Activated naive CD8-positive, alpha-beta T cell treated with anti-CD3 and anti-CD28 coated beads for 36 hours (primary cell): ENCODE measurements at regions not wholly inside any gene's neighbourhood (a gene's known extent, or its start where the extent isn't known, plus 50 kb on each side); places are given as distances from the start of the nearest gene placed in this dataset.

Experiments used
- DNase-seq: peaks from one replicate; pipeline ENCODE4 v3.0.0; 2021
- H3K27ac Mint-ChIP-seq: one replicate; pipeline ENCODE4 v1.8.0; 2022; ENCODE audit warnings: mild to moderate bottlenecking, moderate library complexity, mixed read lengths
- H3K27me3 Mint-ChIP-seq: one replicate; pipeline ENCODE4 v1.8.0; 2022; ENCODE audit warnings: mild to moderate bottlenecking, mixed read lengths
- H3K36me3 Mint-ChIP-seq: one replicate; pipeline ENCODE4 v1.8.0; 2021; ENCODE audit warnings: mild to moderate bottlenecking, mixed read lengths
- H3K4me1 Mint-ChIP-seq: one replicate; pipeline ENCODE4 v1.8.0; 2021; ENCODE audit warnings: mixed read lengths
- H3K4me3 Mint-ChIP-seq: one replicate; pipeline ENCODE4 v1.8.0; 2022; ENCODE audit warnings: mild to moderate bottlenecking, moderate library complexity, mixed read lengths
- H3K9me3 Mint-ChIP-seq: one replicate; pipeline ENCODE4 v1.8.0; 2022; ENCODE audit warnings: mixed read lengths

- H3K27ac Mint-ChIP-seq, result no peak overlapping the region
Observed at GRCh38 chr2:38129481-38129880, 53.5 kb upstream of the CYP1B1 start.

GRCh38 chr2:38128653-38129052 is 52.7 kb upstream of the CYP1B1 start:
- peaks cover 1% of the 10 kb centered on the region for H3K4me1 Mint-ChIP-seq
- no peak overlapping the region for H3K4me3 Mint-ChIP-seq
- H3K9me3 Mint-ChIP-seq, result peaks cover 27% of the 10 kb centered on the region
- H3K27me3 Mint-ChIP-seq, result no peaks in the 10 kb centered on the region
- peaks cover 8% of the 10 kb centered on the region for H3K36me3 Mint-ChIP-seq
- H3K27ac Mint-ChIP-seq, result no peak overlapping the region
- DNase-seq, result no peak

More at GRCh38 chr2:38129481-38129880, 53.5 kb upstream of the CYP1B1 start:
- H3K27me3 Mint-ChIP-seq, result no peaks in the 10 kb centered on the region
- H3K36me3 Mint-ChIP-seq, result peaks cover 8% of the 10 kb centered on the region
- DNase-seq, result no peak
- peaks cover 1% of the 10 kb centered on the region for H3K4me1 Mint-ChIP-seq
- H3K4me3 Mint-ChIP-seq, result no peak overlapping the region
- H3K9me3 Mint-ChIP-seq, result peaks cover 27% of the 10 kb centered on the region

DNA sequence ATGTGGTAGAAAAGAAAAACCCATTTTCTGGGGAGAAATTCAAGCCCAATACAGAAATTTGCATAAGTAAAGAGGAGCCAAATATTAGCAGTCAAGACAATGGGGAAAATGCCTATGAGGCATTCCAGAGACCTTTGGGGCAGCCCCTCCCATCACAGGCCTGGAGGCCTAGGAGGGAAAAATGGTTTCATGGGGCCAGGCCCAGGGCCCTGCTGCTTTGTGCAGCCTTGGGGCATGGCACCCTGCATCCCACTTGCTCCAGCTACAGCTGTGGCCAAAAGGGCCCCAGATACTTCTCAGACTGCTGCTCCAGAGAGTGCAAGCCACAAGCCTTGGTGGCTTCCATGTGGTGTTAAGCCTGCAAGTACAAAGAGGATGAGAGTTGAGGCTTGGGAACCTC is 51.3 kb upstream of the CYP1B1 start:
- Mint-ChIP-seq H3K9me3 (peaks cover 27% of the 10 kb centered on the region), H3K4me3 (no peak overlapping the region), H3K36me3 (peaks cover 8% of the 10 kb centered on the region), H3K27me3 (no peaks in the 10 kb centered on the region), H3K4me1 (peaks cover 1% of the 10 kb centered on the region), H3K27ac (no peak overlapping the region)
- DNase-seq, result no peak

DNA sequence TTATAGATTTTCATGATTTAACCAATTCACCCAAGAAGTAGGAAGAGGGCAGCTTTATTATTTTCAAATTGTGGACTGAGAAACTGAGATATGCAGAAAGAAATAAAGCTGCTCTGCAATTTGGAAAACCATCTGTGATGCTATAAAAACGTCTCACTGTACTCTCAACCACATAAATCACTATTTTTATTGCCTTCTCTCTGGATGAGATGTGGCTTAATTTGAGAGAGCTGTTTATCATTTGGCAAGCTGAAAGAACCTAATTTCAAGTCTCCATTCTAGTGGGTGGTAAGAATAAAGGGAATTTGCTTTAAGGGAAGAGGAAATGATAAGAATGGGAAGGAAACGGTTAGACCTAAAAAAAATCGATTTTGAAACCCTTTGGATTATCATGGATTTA is 49.9 kb upstream of the CYP1B1 start:
- no peak overlapping the region for H3K27ac Mint-ChIP-seq
- peaks cover 1% of the 10 kb centered on the region for H3K4me1 Mint-ChIP-seq
- H3K36me3 Mint-ChIP-seq, result peaks cover 8% of the 10 kb centered on the region

More for the DNA sequence above, 49.9 kb upstream of the CYP1B1 start:
- Mint-ChIP-seq H3K9me3 (peaks cover 27% of the 10 kb centered on the region), H3K4me3 (no peak overlapping the region), H3K27me3 (no peaks in the 10 kb centered on the region)
- DNase-seq, result no peak
